Esophagus squamous epithelium (tissue), 5 donors: ENCODE measurements at regions not wholly inside any gene's neighbourhood (a gene's known extent, or its start where the extent isn't known, plus 50 kb on each side); places are given as distances from the start of the nearest gene placed in this dataset.

Experiments
- DNase-seq: peaks from one replicate; lab custom pipeline; 2025; lab: John Stamatoyannopoulos, UW
- H3K27ac ChIP-seq, 4 donors: fragments of 200-600 bp; sonication (generic); one replicate each; pipeline ENCODE4 v1.5.1; 2016 to 2019; ENCODE audit warnings: mild to moderate bottlenecking in 1 of 4
- H3K27me3 ChIP-seq, 4 donors: fragments of 200-600 bp; sonication (generic); 1 replicate in 3 of 4; 2 replicates in 1 of 4; pipeline versions ENCODE4 v1.5.1 to v1.6.0; 2017 to 2021; ENCODE audit warnings: antibody characterized with exemption in 1 of 4
- H3K36me3 ChIP-seq, 3 donors: fragments of 200-600 bp; sonication (generic); one replicate each; pipeline ENCODE4 v1.5.1; 2016 to 2019
- H3K4me1 ChIP-seq, 3 donors: fragments of 200-600 bp; sonication (generic); one replicate each; pipeline ENCODE4 v1.5.1; 2017 to 2019
- H3K4me3 ChIP-seq, 4 donors: fragments of 200-600 bp; sonication (generic); 1 replicate in 3 of 4; 2 replicates in 1 of 4; pipeline ENCODE4 v1.5.1; 2016 to 2019; ENCODE audit warnings: mild to moderate bottlenecking in 2 of 4, moderate library complexity in 1 of 4
- H3K9me3 ChIP-seq, 3 donors: fragments of 200-600 bp; sonication (generic); one replicate each; pipeline ENCODE4 v1.5.1; 2016 to 2019
- CTCF ChIP-seq, 6 experiments: fragments of 450-650 bp in 4 of 6; fragments of 200-600 bp in 2 of 6; sonication (generic) in 2 of 6; IDR thresholded peaks; one replicate each; pipeline ENCODE4 v1.5.1; 2016 to 2019; ENCODE audit warnings: antibody characterized with exemption in 6 of 6, mild to moderate bottlenecking in 4 of 6, moderate library complexity in 4 of 6
- POLR2A ChIP-seq, 4 donors: fragments of 450-650 bp; IDR thresholded peaks; one replicate each; pipeline ENCODE4 v1.6.1; 2017; ENCODE audit warnings: antibody characterized with exemption in 4 of 4, mild to moderate bottlenecking in 4 of 4, moderate library complexity in 3 of 4
- WGBS, 2 donors: methylation state at CpG; one replicate each; pipeline ENCODE4 v1.1.5; 2018; 5-methylcytosine and 5-hydroxymethylcytosine counted together
- intact Hi-C: fragments of 100-400 bp; cut with DNase I; formaldehyde crosslinking; loops from one replicate; pipeline ENCODE4 v1.15.0; 2022
- donor health status: DM: yes; HTN: yes; CAD: no.

DNA sequence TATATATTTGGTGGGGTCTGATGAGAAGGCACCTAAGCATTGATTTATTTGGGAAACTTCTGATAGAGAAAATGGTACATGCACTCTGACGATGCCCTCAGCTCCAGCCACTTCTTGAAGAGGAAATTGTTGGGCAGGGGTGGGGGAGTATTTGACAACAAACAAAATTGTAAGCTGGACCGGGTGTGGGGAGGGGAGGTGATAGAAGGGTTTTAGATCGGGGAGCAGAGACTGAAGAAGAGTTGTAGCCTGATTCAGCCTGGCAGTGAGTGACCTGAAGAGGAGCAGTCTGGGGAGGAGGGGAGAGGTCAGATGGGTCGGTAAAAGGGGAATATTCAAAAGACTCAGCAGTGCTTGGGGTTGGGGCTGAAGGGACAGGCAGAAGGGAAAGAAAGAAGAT lies 2284.7 kb downstream of the TP53TG3F start:
- H3K27ac ChIP-seq: no peak overlapping the region
- no peaks in the 10 kb centered on the region for H3K36me3 ChIP-seq
- TF ChIP-seq CTCF (IDR thresholded peaks at IDR 0.05) (no peak), POLR2A (IDR thresholded peaks at IDR 0.05) (no peak)
- H3K27me3 ChIP-seq: no peaks in the 10 kb centered on the region
- no peak for DNase-seq
- intact Hi-C loops: no loop called here
- no peaks in the 10 kb centered on the region for H3K4me1 ChIP-seq
- H3K4me3 ChIP-seq: no peak overlapping the region
- WGBS, 2 donors: 56 to 74% methylated on average over 4 of the region's 4 CpGs
- peaks cover 0 to 21% (median 0%) of the 10 kb centered on the region in 3 donors for H3K9me3 ChIP-seq

DNA sequence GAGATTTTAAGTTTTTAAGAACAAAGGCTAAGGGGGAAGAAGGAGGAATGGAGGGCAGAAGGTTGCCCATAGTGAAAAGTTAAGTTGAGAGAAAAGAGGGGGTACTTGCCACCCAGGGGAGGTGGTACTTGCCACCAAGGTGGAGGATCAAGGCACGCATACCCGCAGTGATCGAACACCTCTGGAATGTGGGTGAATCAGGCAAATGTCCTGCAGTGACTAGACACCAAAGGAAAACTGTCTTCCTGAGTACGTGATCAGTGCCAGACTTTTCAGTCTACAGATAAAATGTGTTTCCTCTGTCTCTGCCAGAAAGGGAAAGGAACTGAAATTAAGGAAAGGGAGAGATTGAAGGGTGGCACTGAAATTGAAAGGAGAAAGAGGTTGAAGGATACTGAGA lies 2285.3 kb downstream of the TP53TG3F start:
- TF ChIP-seq POLR2A (IDR thresholded peaks at IDR 0.05): no peak
- TF ChIP-seq CTCF (IDR thresholded peaks at IDR 0.05): no peak
- Histone ChIP-seq H3K36me3 (no peaks in the 10 kb centered on the region), H3K9me3 (peaks cover 0 to 15% (median 0%) of the 10 kb centered on the region in 3 donors), H3K27ac (no peak overlapping the region), H3K4me1 (no peaks in the 10 kb centered on the region), H3K27me3 (no peaks in the 10 kb centered on the region), H3K4me3 (no peak overlapping the region)
- intact Hi-C loops: no loop called here
- 33 to 39% methylated on average over 4 of the region's 4 CpGs for WGBS, 2 donors
- no peak for DNase-seq

DNA sequence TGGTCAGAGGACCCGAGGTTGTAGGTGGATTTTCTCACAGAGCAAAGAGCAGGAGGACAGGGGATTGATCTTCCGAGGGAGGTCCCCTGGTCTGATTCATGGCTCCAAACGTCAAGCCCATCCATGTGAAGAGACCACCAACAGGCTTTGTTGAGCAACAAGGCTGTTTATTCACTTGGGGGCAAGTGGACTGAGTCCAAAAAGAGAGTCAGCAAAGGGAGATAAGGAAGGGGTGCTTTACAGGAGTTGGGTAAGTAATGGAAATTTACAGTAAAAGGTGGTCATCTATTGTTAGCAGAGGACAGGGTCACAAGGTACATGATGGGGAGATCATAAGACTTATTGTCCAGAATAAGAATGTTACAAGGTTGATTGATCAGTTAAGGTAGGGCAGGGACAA lies 2285.8 kb downstream of the TP53TG3F start:
- Histone ChIP-seq H3K4me3 (no peak overlapping the region), H3K36me3 (no peaks in the 10 kb centered on the region), H3K9me3 (peaks cover 0 to 13% (median 1%) of the 10 kb centered on the region in 3 donors), H3K27me3 (no peaks in the 10 kb centered on the region), H3K4me1 (no peaks in the 10 kb centered on the region), H3K27ac (no peak overlapping the region)
- DNase-seq: no peak
- TF ChIP-seq CTCF (IDR thresholded peaks at IDR 0.05) (no peak), POLR2A (IDR thresholded peaks at IDR 0.05) (no peak)
- WGBS, 2 donors: 35 to 40% methylated on average over 3 of the region's 3 CpGs
- intact Hi-C loops: no loop called here

DNA sequence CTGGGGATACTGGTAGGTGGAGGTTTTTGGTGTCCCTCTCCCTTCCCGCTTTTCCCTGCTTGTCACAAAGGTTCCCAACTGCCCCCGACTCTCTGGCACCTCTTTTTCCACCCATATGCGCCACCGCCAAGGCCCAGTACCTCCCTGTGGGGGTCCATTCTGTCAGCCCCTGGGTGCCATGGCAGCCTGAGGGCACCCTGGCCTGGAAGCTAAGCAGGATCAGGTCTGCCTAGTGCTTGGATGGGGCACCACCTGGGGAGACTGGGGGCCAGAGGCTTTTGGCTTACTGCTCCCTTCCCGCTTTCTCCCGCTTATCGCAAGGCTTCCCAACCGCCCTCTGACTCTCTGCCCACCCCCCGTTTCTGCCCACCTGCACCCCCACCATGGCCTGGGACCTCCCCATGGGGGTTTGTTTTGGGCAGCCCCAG lies 2286.4 kb downstream of the TP53TG3F start:
- Histone ChIP-seq H3K27me3 (no peaks in the 10 kb centered on the region), H3K4me3 (no peak overlapping the region), H3K9me3 (peaks cover 0 to 18% (median 3%) of the 10 kb centered on the region in 3 donors), H3K27ac (no peak overlapping the region), H3K36me3 (no peaks in the 10 kb centered on the region), H3K4me1 (no peaks in the 10 kb centered on the region)
- intact Hi-C loops: no loop called here
- DNase-seq: no peak
- TF ChIP-seq CTCF (IDR thresholded peaks at IDR 0.05) (no peak), POLR2A (IDR thresholded peaks at IDR 0.05) (no peak)
- 89 to 90% methylated on average over 5 to 8 of the region's 9 CpGs for WGBS, 2 donors

DNA sequence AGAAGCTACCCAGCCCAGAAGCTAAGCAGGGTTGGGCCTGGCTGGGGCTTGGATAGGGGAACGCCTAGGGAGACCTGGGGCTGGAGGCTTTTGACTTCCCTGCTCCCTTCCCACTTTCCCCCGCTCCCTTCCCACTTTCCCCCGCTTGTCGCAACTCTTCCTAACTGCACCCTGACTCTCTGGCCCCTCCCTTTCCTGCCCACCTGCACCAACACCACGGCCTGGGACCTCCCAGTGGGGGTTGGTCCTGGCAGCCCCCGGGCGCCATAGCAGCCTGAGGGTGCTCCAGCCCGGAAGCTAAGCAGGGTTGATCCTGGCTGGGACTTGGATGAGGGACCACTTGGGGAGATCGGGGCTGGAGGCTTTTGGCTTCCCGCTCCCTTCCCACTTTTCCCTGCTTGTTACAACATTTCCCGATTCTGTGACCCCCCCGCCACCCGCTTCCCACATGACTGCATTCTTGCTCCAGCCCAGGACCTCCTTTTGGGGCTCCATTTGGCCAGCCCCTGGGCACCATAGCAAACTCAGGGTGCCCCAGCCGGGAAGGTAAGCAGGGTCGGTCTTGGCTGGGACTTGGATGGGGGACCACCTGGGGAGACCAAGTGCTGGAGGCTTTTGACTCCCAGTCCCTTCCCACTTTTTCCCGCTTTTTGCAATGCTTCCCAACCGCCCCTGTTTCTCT lies 2287.0 kb downstream of the TP53TG3F start:
- Histone ChIP-seq H3K27ac (no peak overlapping the region), H3K27me3 (no peaks in the 10 kb centered on the region), H3K4me3 (no peak overlapping the region), H3K36me3 (no peaks in the 10 kb centered on the region), H3K4me1 (peaks cover 0 to 4% (median 0%) of the 10 kb centered on the region in 3 donors), H3K9me3 (peaks cover 0 to 24% (median 3%) of the 10 kb centered on the region in 3 donors)
- intact Hi-C loops: no loop called here
- TF ChIP-seq CTCF (IDR thresholded peaks at IDR 0.05): no peak
- TF ChIP-seq POLR2A (IDR thresholded peaks at IDR 0.05): no peak
- no peak for DNase-seq
- 85% methylated on average over 13 to 16 of the region's 17 CpGs for WGBS, 2 donors
